Upper lobe of right lung (tissue), 1 donor: ENCODE measurements at regions not wholly inside any gene's neighbourhood (a gene's known extent, or its start where the extent isn't known, plus 50 kb on each side); places are given as distances from the start of the nearest gene placed in this dataset.
A peak's percentile ranks its signal among the peaks of the same experiment; 100 is the strongest.

Source experiments
- ATAC-seq: fragments of 200-7000 bp; cut with Tn5 transposase; one replicate; pipeline ENCODE4 v1.9.1; 2020; ENCODE audit warnings: mild to moderate bottlenecking, moderate library complexity
- DNase-seq: peaks from one replicate; pipeline ENCODE4 v3.0.0-alpha.2; 2020
- H3K27ac ChIP-seq: fragments of 200-600 bp; one replicate; pipeline ENCODE4 v1.8.0; 2022
- H3K27me3 ChIP-seq: fragments of 200-600 bp; one replicate; pipeline ENCODE4 v1.8.0; 2022; ENCODE audit warnings: mild to moderate bottlenecking
- H3K36me3 ChIP-seq: fragments of 200-600 bp; one replicate; pipeline ENCODE4 v1.8.0; 2022
- H3K4me1 ChIP-seq: fragments of 200-600 bp; one replicate; pipeline ENCODE4 v1.8.0; 2022
- H3K4me3 ChIP-seq: fragments of 200-600 bp; one replicate; pipeline ENCODE4 v1.8.0; 2022; ENCODE audit warnings: mild to moderate bottlenecking
- H3K9me3 ChIP-seq: fragments of 200-600 bp; one replicate; pipeline ENCODE4 v1.8.0; 2022
- intact Hi-C: fragments of 100-400 bp; cut with DNase I; formaldehyde crosslinking; loops from one replicate; pipeline ENCODE4 v1.11.0; 2022
- TF ChIP-seq, protein P1 (sequence below): fragments of 200-600 bp; IDR thresholded peaks from one replicate; pipeline ENCODE4 v1.8.0; 2022; ENCODE audit warnings: antibody characterized with exemption
- donor health status: DM: no; HTN: yes; CAD: no; lungs with severe emphysema.

GRCh38 chr9:88807426-88807825 lies 183.8 kb upstream of the S1PR3 start:
- no peaks in the 10 kb centered on the region for H3K36me3 ChIP-seq
- no peak overlapping the region for H3K27ac ChIP-seq
- H3K4me3 ChIP-seq: no peak overlapping the region
- DNase-seq (no peak), ATAC-seq (peak; percentile 25)
- no peaks in the 10 kb centered on the region for H3K9me3 ChIP-seq
- TF ChIP-seq, protein P1, sequence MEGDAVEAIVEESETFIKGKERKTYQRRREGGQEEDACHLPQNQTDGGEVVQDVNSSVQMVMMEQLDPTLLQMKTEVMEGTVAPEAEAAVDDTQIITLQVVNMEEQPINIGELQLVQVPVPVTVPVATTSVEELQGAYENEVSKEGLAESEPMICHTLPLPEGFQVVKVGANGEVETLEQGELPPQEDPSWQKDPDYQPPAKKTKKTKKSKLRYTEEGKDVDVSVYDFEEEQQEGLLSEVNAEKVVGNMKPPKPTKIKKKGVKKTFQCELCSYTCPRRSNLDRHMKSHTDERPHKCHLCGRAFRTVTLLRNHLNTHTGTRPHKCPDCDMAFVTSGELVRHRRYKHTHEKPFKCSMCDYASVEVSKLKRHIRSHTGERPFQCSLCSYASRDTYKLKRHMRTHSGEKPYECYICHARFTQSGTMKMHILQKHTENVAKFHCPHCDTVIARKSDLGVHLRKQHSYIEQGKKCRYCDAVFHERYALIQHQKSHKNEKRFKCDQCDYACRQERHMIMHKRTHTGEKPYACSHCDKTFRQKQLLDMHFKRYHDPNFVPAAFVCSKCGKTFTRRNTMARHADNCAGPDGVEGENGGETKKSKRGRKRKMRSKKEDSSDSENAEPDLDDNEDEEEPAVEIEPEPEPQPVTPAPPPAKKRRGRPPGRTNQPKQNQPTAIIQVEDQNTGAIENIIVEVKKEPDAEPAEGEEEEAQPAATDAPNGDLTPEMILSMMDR: no peak
- H3K27me3 ChIP-seq: no peaks in the 10 kb centered on the region
- no peaks in the 10 kb centered on the region for H3K4me1 ChIP-seq
- intact Hi-C loops: no loop called here

DNA sequence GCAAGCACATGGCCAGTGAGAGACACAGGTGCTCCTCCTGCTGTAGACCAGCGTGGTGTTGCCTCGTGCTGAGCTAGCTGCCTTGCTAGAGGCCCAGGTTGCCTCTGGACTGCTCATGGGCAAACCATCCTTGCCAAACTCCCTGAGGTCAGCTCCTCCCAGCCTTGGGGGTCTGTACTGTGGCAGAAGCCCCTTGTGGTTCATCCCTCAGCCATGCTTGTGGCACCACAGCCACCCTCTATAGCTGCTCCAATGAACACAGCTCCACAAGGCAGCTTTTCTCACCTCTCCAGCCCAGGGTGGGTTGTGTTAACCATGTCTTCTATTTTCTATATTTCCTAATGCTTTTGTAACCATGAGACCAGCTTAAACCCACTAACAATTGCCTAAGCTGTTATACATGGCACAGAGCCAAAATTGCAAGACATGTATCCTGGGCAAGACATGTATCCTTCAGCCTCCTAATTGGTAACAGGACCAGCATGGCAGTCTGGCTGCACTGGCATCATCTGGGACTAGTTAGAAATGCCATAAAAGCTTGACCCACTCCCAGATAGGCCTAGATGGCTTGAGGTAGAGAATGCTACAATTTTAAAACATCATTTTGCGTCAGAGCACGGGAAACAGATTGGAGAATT lies 183.1 kb upstream of the S1PR3 start:
- DNase-seq: no peak
- ATAC-seq: no peak
- Histone ChIP-seq H3K36me3 (no peaks in the 10 kb centered on the region), H3K4me1 (no peaks in the 10 kb centered on the region), H3K4me3 (no peak overlapping the region), H3K27me3 (no peaks in the 10 kb centered on the region), H3K27ac (no peak overlapping the region), H3K9me3 (no peaks in the 10 kb centered on the region)
- TF ChIP-seq, protein P1: no peak
- intact Hi-C loops: no loop called here

DNA sequence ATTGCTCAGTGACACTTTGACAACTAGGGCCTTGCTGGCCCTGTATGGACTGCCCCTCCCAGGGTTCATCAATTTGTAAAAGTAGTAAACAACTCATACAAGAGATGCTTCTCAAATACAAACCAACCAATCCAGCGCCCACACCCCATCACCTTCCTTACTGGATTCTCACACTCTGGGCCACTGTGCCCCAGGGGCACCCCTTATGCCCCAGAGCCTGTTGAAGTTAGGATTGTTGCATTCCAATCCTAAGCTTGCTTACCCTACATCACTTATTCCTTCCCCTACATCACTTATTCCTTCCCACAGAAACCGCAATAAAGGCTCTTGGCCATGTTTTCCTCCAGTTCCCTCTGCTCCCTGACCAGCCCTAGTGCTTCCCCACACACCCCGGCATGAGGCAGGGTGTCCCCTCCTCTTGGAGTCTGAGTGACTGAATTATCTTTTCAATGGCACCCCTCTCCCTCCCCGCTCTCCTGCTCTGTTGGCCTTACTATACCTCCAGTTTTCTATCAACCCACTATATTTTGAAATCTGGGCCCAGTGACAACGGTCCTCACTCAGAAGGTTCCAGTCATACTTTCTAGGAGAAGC lies 182.4 kb upstream of the S1PR3 start:
- no peaks in the 10 kb centered on the region for H3K9me3 ChIP-seq
- no peak for DNase-seq
- intact Hi-C loops: no loop called here
- H3K36me3 ChIP-seq: no peaks in the 10 kb centered on the region
- ATAC-seq: no peak
- no peak overlapping the region for H3K4me3 ChIP-seq
- TF ChIP-seq, protein P1: no peak
- no peaks in the 10 kb centered on the region for H3K4me1 ChIP-seq
- H3K27me3 ChIP-seq: no peaks in the 10 kb centered on the region
- H3K27ac ChIP-seq: no peak overlapping the region

DNA sequence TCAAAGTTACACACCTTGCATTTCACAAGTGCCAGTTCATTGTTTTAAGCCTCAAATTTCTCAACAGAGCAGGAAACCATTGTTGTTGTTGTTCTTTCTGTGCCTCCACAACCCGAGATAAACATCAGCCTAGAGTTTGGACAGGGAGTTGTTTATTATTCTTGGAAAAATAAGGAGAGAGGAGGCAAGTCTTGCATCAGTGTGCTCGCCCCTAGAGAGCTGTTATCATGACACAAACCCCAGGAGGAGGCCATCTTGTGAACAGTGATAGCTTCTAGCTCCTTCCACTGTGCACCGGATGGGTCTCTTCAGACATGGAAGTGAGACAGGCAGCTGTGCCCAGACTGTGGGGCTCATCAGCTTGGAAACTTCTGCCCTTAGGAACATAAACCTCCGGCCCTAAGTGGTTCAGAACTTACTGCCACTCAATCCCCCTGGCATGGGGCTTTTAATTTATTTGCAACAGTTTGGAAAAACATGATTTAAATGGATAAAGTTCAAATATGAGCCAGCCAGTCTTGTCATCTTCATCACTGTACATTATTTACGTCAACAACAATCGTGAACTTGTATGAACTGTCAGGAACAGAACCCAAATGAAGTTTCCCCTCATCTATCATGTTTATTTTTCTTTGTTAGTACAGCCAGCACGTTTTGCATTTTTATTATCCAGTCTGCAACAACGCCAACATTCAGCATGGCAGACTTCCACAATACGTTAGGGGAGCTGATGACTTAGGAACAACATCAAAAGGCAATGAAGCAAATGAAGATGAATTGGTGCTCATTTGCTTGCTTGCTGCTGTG lies 181.7 kb upstream of the S1PR3 start:
- ATAC-seq: no peak
- H3K4me1 ChIP-seq: no peaks in the 10 kb centered on the region
- intact Hi-C loops: no loop called here
- H3K27ac ChIP-seq: no peak overlapping the region
- no peaks in the 10 kb centered on the region for H3K36me3 ChIP-seq
- DNase-seq: no peak
- no peak overlapping the region for H3K4me3 ChIP-seq
- no peaks in the 10 kb centered on the region for H3K9me3 ChIP-seq
- H3K27me3 ChIP-seq: no peaks in the 10 kb centered on the region
- TF ChIP-seq, protein P1: no peak

GRCh38 chr9:88810826-88811225 lies 180.4 kb upstream of the S1PR3 start:
- H3K4me3 ChIP-seq: no peak overlapping the region
- DNase-seq (no peak), ATAC-seq (no peak)
- no peak overlapping the region for H3K27ac ChIP-seq
- H3K27me3 ChIP-seq: no peaks in the 10 kb centered on the region
- H3K36me3 ChIP-seq: no peaks in the 10 kb centered on the region
- TF ChIP-seq, protein P1: no peak
- intact Hi-C loops: no loop called here
- H3K9me3 ChIP-seq: no peaks in the 10 kb centered on the region
- no peaks in the 10 kb centered on the region for H3K4me1 ChIP-seq
